ENCODE measurements at regions not wholly inside any gene's neighbourhood (a gene's known extent, or its start where the extent isn't known, plus 50 kb on each side); places are given as distances from the start of the nearest gene placed in this dataset.

DNA sequence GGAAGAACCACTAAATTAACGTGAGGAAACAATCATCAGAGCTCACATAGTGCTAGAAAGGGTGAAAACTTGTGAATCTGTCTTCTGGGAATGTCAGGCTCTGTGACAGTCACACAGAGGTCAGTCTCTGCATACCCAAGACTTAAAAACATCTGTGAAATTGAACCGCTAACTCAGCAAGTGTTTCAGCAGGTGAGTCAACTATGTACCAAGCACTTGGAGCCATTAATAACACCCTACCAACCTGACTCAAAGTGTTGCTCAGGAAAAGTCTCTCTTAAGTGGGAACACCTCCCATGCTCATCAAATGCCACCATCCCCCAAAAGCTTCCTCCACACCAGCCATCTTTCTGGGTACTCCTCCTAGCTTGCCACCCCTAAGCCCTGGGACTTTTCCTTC lies 92.3 kb upstream of the CARMIL1 start:
- DNase-seq (ENCODE audit: unreplicated experiment), result no peak
- peaks cover 12% of the 10 kb centered on the region for H3K4me1 Mint-ChIP-seq (ENCODE audit: insufficient read depth, unreplicated experiment)
- TF ChIP-seq, protein P1, sequence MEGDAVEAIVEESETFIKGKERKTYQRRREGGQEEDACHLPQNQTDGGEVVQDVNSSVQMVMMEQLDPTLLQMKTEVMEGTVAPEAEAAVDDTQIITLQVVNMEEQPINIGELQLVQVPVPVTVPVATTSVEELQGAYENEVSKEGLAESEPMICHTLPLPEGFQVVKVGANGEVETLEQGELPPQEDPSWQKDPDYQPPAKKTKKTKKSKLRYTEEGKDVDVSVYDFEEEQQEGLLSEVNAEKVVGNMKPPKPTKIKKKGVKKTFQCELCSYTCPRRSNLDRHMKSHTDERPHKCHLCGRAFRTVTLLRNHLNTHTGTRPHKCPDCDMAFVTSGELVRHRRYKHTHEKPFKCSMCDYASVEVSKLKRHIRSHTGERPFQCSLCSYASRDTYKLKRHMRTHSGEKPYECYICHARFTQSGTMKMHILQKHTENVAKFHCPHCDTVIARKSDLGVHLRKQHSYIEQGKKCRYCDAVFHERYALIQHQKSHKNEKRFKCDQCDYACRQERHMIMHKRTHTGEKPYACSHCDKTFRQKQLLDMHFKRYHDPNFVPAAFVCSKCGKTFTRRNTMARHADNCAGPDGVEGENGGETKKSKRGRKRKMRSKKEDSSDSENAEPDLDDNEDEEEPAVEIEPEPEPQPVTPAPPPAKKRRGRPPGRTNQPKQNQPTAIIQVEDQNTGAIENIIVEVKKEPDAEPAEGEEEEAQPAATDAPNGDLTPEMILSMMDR (IDR thresholded peaks at IDR 0.05; ENCODE audit: unreplicated experiment), result no peak
- no peaks in the 10 kb centered on the region for H3K9me3 Mint-ChIP-seq (ENCODE audit: unreplicated experiment)
- CTCF ChIA-PET, result interaction anchor here (0.8 to 1.0 kb wide), 2 partner anchors 37 to 79 kb away, joined by 3 read pairs; no protein-coding TSS in a partner anchor
- H3K4me3 Mint-ChIP-seq (ENCODE audit: unreplicated experiment), result no peak overlapping the region
- BruUV-seq (replicated peaks), result no TSS peak
- POLR2A ChIA-PET, result interaction anchor here (1.0 kb wide), 1 partner anchor 48 kb away, joined by 4 read pairs; no protein-coding TSS in a partner anchor
- no peaks in the 10 kb centered on the region for H3K27me3 Mint-ChIP-seq (ENCODE audit: insufficient read depth, unreplicated experiment)
- H3K27ac Mint-ChIP-seq (ENCODE audit: low read depth, unreplicated experiment), result no peak overlapping the region
- no peaks in the 10 kb centered on the region for H3K36me3 Mint-ChIP-seq (ENCODE audit: insufficient read depth, unreplicated experiment)
- intact Hi-C loops (cut with micrococcal nuclease), result no loop called here

DNA sequence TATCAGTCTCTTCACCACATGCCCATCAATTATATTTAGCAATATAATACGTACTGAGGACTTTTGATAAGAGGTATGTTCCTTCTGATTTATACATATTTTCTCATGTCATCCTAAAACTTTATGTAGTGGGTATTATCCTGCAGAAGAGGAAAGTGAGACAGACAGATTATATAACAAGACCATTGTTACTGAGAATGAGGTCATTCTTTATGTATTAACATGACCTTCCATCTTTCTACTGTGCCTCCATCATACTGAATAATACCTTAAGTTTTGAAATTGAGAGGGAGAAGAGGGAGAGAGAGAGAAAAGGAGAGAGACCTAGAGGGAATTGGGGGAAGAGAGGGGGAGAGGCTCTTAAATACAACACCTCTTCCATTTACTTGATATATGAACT lies 90.9 kb upstream of the CARMIL1 start:
- no peak overlapping the region for H3K4me3 Mint-ChIP-seq (ENCODE audit: unreplicated experiment)
- no peak overlapping the region for H3K27ac Mint-ChIP-seq (ENCODE audit: low read depth, unreplicated experiment)
- no peaks in the 10 kb centered on the region for H3K27me3 Mint-ChIP-seq (ENCODE audit: insufficient read depth, unreplicated experiment)
- no TSS peak for BruUV-seq (replicated peaks)
- ChIA-PET POLR2A (no interaction called here), CTCF (no interaction called here)
- H3K4me1 Mint-ChIP-seq (ENCODE audit: insufficient read depth, unreplicated experiment), result peaks cover 24% of the 10 kb centered on the region
- no peaks in the 10 kb centered on the region for H3K9me3 Mint-ChIP-seq (ENCODE audit: unreplicated experiment)
- TF ChIP-seq, protein P1 (IDR thresholded peaks at IDR 0.05; ENCODE audit: unreplicated experiment), result no peak
- no peaks in the 10 kb centered on the region for H3K36me3 Mint-ChIP-seq (ENCODE audit: insufficient read depth, unreplicated experiment)
- intact Hi-C loops (cut with micrococcal nuclease), result no loop called here
- no peak for DNase-seq (ENCODE audit: unreplicated experiment)

DNA sequence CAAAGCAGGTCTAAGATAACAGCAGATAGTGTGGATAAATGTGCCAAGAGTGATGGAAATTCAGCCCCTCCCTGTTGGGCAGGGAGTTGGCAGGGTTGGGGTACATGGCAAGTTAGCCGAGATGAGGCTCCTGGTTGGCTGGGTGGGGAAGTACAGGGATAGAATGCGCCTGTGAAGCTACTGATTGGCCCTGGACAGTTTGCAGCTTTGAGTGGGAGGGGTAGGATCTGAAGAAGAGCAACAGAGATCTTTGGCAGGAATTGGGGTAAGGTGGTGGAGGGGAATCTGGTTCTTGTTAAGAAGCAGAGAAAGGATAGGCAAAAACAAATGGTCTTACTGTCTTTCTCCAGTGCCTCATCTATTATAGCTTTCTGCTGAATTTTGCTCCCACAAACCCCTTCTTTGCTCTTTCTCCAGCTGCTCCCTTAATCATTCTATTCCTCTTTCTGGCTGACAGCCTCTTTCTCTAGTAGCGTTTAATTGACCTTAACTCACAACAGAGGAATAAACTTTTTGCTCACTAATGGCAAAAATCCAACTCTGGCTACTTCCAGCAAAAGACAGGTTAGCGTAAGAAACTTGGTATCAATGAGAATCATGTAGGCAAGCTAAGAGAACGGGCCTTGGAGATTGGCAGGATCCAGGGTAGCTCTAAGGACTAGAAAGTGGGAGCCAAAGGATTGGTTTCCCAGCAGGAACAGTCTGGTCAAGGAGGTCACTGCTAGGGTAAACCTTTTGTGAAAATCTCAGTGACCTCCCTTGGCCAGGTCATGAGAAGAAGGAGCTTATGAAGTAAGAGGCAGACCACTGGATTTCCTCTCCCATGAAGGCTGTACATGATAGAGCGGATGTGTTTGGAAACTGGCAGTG lies 86.3 kb upstream of the CARMIL1 start:
- intact Hi-C loops (cut with micrococcal nuclease), result no loop called here
- ChIA-PET POLR2A (interaction anchor here (0.6 to 4.3 kb wide), 16 partner anchors 9 to 863 kb away, joined by 3 to 53 read pairs (median 4); partner anchors contain the start of gene TRIM38), CTCF (interaction anchor here (0.6 to 1.4 kb wide), 2 partner anchors 54 to 488 kb away, joined by 8 read pairs; no protein-coding TSS in a partner anchor)
- H3K9me3 Mint-ChIP-seq (ENCODE audit: unreplicated experiment), result no peaks in the 10 kb centered on the region
- TF ChIP-seq, protein P1 (IDR thresholded peaks at IDR 0.05; ENCODE audit: unreplicated experiment), result no peak
- peak; percentile 94 for DNase-seq (ENCODE audit: unreplicated experiment)
- H3K27ac Mint-ChIP-seq (ENCODE audit: low read depth, unreplicated experiment), result peak overlapping the region; percentile 66
- BruUV-seq (replicated peaks), result no TSS peak
- no peaks in the 10 kb centered on the region for H3K27me3 Mint-ChIP-seq (ENCODE audit: insufficient read depth, unreplicated experiment)
- H3K36me3 Mint-ChIP-seq (ENCODE audit: insufficient read depth, unreplicated experiment), result no peaks in the 10 kb centered on the region
- H3K4me3 Mint-ChIP-seq (ENCODE audit: unreplicated experiment), result peak overlapping the region; percentile 56
- peaks cover 25% of the 10 kb centered on the region for H3K4me1 Mint-ChIP-seq (ENCODE audit: insufficient read depth, unreplicated experiment)

DNA sequence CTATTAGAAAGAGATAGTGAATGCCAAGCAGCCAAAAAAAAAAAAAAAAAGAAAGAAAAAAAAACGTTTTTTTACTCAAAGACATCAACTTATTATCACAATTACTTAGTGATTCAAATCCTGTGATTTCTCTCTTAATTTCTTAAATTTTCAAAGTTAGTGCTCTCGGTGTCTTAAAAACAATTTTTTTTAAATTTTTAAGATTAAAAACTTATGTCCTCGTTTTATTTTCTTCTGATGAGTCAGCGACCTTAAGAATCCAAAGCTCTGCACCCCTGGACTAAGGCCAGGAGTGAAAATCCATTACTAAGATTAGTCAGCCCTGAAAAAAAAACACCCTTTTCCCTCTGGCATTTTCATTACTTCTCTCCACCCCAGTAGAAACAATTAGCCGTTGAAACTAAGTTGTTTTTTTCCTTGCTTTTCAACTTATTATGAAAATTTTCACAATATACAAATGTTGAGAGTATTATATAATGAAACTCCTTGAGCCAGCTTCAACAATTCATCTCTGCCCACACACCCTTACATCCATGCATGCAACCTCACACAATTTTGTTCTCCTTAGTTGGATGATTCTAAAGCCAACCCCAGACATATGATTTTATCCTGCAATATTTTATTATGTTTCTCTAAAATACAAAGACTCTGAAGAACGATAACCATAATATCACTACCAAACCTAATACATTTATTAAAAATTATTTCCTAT lies 85.6 kb upstream of the CARMIL1 start:
- intact Hi-C loops (cut with micrococcal nuclease), result no loop called here

More for the DNA sequence above, 85.6 kb upstream of the CARMIL1 start:
- H3K9me3 Mint-ChIP-seq (ENCODE audit: unreplicated experiment), result no peaks in the 10 kb centered on the region
- ChIA-PET CTCF (interaction anchor here (0.6 to 1.4 kb wide), 2 partner anchors 55 to 487 kb away, joined by 8 read pairs; no protein-coding TSS in a partner anchor), POLR2A (interaction anchor here (0.6 to 4.3 kb wide), 19 partner anchors 9 to 862 kb away, joined by 3 to 53 read pairs (median 4); partner anchors contain the start of genes CARMIL1 and TRIM38)
- H3K27ac Mint-ChIP-seq (ENCODE audit: low read depth, unreplicated experiment), result peak overlapping the region; percentile 66
- no peaks in the 10 kb centered on the region for H3K27me3 Mint-ChIP-seq (ENCODE audit: insufficient read depth, unreplicated experiment)
- H3K4me3 Mint-ChIP-seq (ENCODE audit: unreplicated experiment), result peak overlapping the region; percentile 56
- H3K36me3 Mint-ChIP-seq (ENCODE audit: insufficient read depth, unreplicated experiment), result no peaks in the 10 kb centered on the region
- DNase-seq (ENCODE audit: unreplicated experiment), result peak; percentile 97
- TF ChIP-seq, protein P1 (IDR thresholded peaks at IDR 0.05; ENCODE audit: unreplicated experiment), result no peak
- BruUV-seq (replicated peaks), result no TSS peak
- peaks cover 25% of the 10 kb centered on the region for H3K4me1 Mint-ChIP-seq (ENCODE audit: insufficient read depth, unreplicated experiment)
